ENCODE measurements at regions not wholly inside any gene's neighbourhood (a gene's known extent, or its start where the extent isn't known, plus 50 kb on each side); places are given as distances from the start of the nearest gene placed in this dataset.
A peak's percentile ranks its signal among the peaks of the same experiment; 100 is the strongest.
"Not testable (repeated sequence)": the region's sequence is repeated elsewhere in the genome, so short reads cannot be mapped to it uniquely, and the experiment has no call there.

GRCh38 chr18:42334931-42335330 lies 379.9 kb downstream of the PIK3C3 start:
- Histone ChIP-seq H3K4me3 (ENCODE audit: low read depth, low read length) (no peak overlapping the region), H3K36me3 (ENCODE audit: control insufficient read depth, insufficient read depth, low read length) (no peaks in the 10 kb centered on the region), H3K27me3 (ENCODE audit: control insufficient read depth, insufficient read depth, low read length) (no peaks in the 10 kb centered on the region)
- TF ChIP-seq CTCF (IDR thresholded peaks at IDR 0.05; ENCODE audit: insufficient read depth, low read length, poor library complexity, severe bottlenecking), result no peak
- DNase-seq (ENCODE audit: low read depth), result no peak

GRCh38 chr18:42336139-42336538 lies 381.1 kb downstream of the PIK3C3 start:
- no peak for DNase-seq (ENCODE audit: low read depth)
- no peak for TF ChIP-seq CTCF (IDR thresholded peaks at IDR 0.05; ENCODE audit: insufficient read depth, low read length, poor library complexity, severe bottlenecking)
- H3K27me3 ChIP-seq (ENCODE audit: control insufficient read depth, insufficient read depth, low read length), result no peaks in the 10 kb centered on the region
- no peaks in the 10 kb centered on the region for H3K36me3 ChIP-seq (ENCODE audit: control insufficient read depth, insufficient read depth, low read length)
- H3K4me3 ChIP-seq (ENCODE audit: low read depth, low read length), result no peak overlapping the region

- not testable (repeated sequence) for DNase-seq (ENCODE audit: low read depth); H3K4me3 ChIP-seq (ENCODE audit: low read depth, low read length); H3K36me3 ChIP-seq (ENCODE audit: control insufficient read depth, insufficient read depth, low read length); H3K27me3 ChIP-seq (ENCODE audit: control insufficient read depth, insufficient read depth, low read length)
These were observed 382.3 kb downstream of the PIK3C3 start for GRCh38 chr18:42337337-42337736.

GRCh38 chr18:42338683-42339082 lies 383.6 kb downstream of the PIK3C3 start:
- TF ChIP-seq CTCF (IDR thresholded peaks at IDR 0.05; ENCODE audit: insufficient read depth, low read length, poor library complexity, severe bottlenecking), result no peak
- no peak overlapping the region for H3K4me3 ChIP-seq (ENCODE audit: low read depth, low read length)
- DNase-seq (ENCODE audit: low read depth), result peak; percentile 92

GRCh38 chr18:42339372-42339771 lies 384.3 kb downstream of the PIK3C3 start:
- peak; percentile 26 for DNase-seq (ENCODE audit: low read depth)
- no peaks in the 10 kb centered on the region for H3K36me3 ChIP-seq (ENCODE audit: control insufficient read depth, insufficient read depth, low read length)
- no peak overlapping the region for H3K4me3 ChIP-seq (ENCODE audit: low read depth, low read length)
- TF ChIP-seq CTCF (IDR thresholded peaks at IDR 0.05; ENCODE audit: insufficient read depth, low read length, poor library complexity, severe bottlenecking), result no peak
- no peaks in the 10 kb centered on the region for H3K27me3 ChIP-seq (ENCODE audit: control insufficient read depth, insufficient read depth, low read length)

More at GRCh38 chr18:42338683-42339082, 383.6 kb downstream of the PIK3C3 start:
- Histone ChIP-seq H3K27me3 (ENCODE audit: control insufficient read depth, insufficient read depth, low read length) (no peaks in the 10 kb centered on the region), H3K36me3 (ENCODE audit: control insufficient read depth, insufficient read depth, low read length) (no peaks in the 10 kb centered on the region)

GRCh38 chr18:42340423-42341009 lies 385.5 kb downstream of the PIK3C3 start:
- DNase-seq (ENCODE audit: low read depth), result no peak
- H3K27me3 ChIP-seq (ENCODE audit: control insufficient read depth, insufficient read depth, low read length), result no peaks in the 10 kb centered on the region
- no peak for TF ChIP-seq CTCF (IDR thresholded peaks at IDR 0.05; ENCODE audit: insufficient read depth, low read length, poor library complexity, severe bottlenecking)
- H3K4me3 ChIP-seq (ENCODE audit: low read depth, low read length), result no peak overlapping the region
- H3K36me3 ChIP-seq (ENCODE audit: control insufficient read depth, insufficient read depth, low read length), result no peaks in the 10 kb centered on the region
